HepG2 (cell line): ENCODE measurements at regions not wholly inside any gene's neighbourhood (a gene's known extent, or its start where the extent isn't known, plus 50 kb on each side); places are given as distances from the start of the nearest gene placed in this dataset.

Experiments used
- XRCC5 ChIP-seq: fragments of 200-400 bp; formaldehyde crosslinking; optimal IDR thresholded peaks from 2 replicates; pipeline ENCODE3; 2017; ENCODE audit warnings: mild to moderate bottlenecking, low read length
- ZNF124 ChIP-seq: sonication (generic); formaldehyde crosslinking; IDR thresholded peaks from 2 replicates; pipeline ENCODE4 v1.4.0; 2020; ENCODE audit warnings: missing genetic modification reagents
- ZNF350 ChIP-seq: sonication (generic); formaldehyde crosslinking; IDR thresholded peaks from 2 replicates; pipeline ENCODE4 v1.4.0; 2020; ENCODE audit warnings: mild to moderate bottlenecking, low read depth, missing genetic modification reagents, borderline replicate concordance
- ZNF615 ChIP-seq: sonication (generic); formaldehyde crosslinking; IDR thresholded peaks from 2 replicates; pipeline ENCODE4 v1.5.0; 2020; ENCODE audit warnings: mild to moderate bottlenecking, missing genetic modification reagents, borderline replicate concordance
- TF ChIP-seq, protein P1 (sequence below): sonication (generic); formaldehyde crosslinking; IDR thresholded peaks from 2 replicates; pipeline ENCODE4 v1.8.0; 2022; ENCODE audit warnings: mild to moderate bottlenecking, missing genetic modification reagents
- TF ChIP-seq, protein P2 (sequence below): sonication (generic); formaldehyde crosslinking; IDR thresholded peaks from 2 replicates; pipeline ENCODE4 v1.4.0; 2020; ENCODE audit warnings: missing genetic modification reagents
- TF ChIP-seq, protein P3 (sequence below): sonication (generic); formaldehyde crosslinking; IDR thresholded peaks from 2 replicates; pipeline ENCODE4 v1.4.0; 2020; ENCODE audit warnings: mild to moderate bottlenecking, missing genetic modification reagents, borderline replicate concordance

DNA sequence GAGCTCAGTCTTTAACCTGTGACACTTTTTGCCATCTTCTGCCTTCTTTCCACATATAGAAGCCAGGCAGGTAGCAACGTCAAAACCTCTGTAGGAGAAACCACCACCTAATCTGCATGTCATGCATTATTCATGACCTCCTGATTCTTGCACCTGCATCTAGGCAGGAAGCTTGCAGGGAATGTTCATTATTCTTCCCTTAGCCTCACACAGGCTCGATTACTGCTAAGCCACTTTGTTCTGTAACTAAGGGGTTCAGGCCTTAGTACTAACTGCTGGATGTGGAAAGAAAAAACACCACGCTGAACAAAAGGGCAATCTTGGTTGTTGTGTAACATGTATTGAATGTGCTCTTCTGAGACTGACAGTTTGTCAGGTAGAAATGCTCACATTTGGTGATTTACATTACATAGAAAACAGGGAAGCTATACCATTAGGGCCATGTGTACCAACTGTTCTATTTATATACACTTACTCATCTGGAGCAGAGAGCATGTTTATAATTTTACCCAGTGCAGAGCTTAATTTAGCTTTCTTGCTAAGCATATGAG, 366.9 kb downstream of the KLF12 start (continued):
- TF ChIP-seq ZNF615 (CRISPR knock-in tag) (no peak), ZNF124 (CRISPR knock-in tag) (no peak), ZNF350 (no peak), XRCC5 (no peak)
- TF ChIP-seq, protein P1, sequence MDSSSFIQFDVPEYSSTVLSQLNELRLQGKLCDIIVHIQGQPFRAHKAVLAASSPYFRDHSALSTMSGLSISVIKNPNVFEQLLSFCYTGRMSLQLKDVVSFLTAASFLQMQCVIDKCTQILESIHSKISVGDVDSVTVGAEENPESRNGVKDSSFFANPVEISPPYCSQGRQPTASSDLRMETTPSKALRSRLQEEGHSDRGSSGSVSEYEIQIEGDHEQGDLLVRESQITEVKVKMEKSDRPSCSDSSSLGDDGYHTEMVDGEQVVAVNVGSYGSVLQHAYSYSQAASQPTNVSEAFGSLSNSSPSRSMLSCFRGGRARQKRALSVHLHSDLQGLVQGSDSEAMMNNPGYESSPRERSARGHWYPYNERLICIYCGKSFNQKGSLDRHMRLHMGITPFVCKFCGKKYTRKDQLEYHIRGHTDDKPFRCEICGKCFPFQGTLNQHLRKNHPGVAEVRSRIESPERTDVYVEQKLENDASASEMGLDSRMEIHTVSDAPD (CRISPR knock-in tag), result no peak
- TF ChIP-seq, protein P2, sequence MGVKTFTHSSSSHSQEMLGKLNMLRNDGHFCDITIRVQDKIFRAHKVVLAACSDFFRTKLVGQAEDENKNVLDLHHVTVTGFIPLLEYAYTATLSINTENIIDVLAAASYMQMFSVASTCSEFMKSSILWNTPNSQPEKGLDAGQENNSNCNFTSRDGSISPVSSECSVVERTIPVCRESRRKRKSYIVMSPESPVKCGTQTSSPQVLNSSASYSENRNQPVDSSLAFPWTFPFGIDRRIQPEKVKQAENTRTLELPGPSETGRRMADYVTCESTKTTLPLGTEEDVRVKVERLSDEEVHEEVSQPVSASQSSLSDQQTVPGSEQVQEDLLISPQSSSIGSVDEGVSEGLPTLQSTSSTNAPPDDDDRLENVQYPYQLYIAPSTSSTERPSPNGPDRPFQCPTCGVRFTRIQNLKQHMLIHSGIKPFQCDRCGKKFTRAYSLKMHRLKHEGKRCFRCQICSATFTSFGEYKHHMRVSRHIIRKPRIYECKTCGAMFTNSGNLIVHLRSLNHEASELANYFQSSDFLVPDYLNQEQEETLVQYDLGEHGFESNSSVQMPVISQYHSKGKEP (CRISPR knock-in tag), result no peak
- TF ChIP-seq, protein P3, sequence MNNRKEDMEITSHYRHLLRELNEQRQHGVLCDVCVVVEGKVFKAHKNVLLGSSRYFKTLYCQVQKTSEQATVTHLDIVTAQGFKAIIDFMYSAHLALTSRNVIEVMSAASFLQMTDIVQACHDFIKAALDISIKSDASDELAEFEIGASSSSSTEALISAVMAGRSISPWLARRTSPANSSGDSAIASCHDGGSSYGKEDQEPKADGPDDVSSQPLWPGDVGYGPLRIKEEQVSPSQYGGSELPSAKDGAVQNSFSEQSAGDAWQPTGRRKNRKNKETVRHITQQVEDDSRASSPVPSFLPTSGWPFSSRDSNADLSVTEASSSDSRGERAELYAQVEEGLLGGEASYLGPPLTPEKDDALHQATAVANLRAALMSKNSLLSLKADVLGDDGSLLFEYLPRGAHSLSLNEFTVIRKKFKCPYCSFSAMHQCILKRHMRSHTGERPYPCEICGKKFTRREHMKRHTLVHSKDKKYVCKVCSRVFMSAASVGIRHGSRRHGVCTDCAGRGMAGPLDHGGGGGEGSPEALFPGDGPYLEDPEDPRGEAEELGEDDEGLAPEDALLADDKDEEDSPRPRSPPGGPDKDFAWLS, result no peak
